GM10266 (cell line): ENCODE measurements at regions not wholly inside any gene's neighbourhood (a gene's known extent, or its start where the extent isn't known, plus 50 kb on each side); places are given as distances from the start of the nearest gene placed in this dataset.

Source experiments
- DNase-seq: peaks from one replicate; pipeline ENCODE4 v3.0.0; 2012; ENCODE audit errors: extremely low spot score
- CTCF ChIP-seq: IDR thresholded peaks from 2 replicates; pipeline ENCODE4 v1.5.1; 2012; ENCODE audit warnings: mild to moderate bottlenecking, low read depth; ENCODE audit not compliant: control insufficient read depth, insufficient read depth; ENCODE audit errors: missing control alignments

GRCh38 chrX:82161195-82161594, 959.3 kb downstream of the SH3BGRL start:
- no peak for DNase-seq
- TF ChIP-seq CTCF = no peak

- DNase-seq = no peak
- no peak for TF ChIP-seq CTCF
These were observed 961.8 kb downstream of the SH3BGRL start for GRCh38 chrX:82163701-82164100.

- DNase-seq = no peak
- no peak for TF ChIP-seq CTCF
These were observed 995.0 kb downstream of the SH3BGRL start for GRCh38 chrX:82196866-82197265.

- no peak for TF ChIP-seq CTCF
These were observed 1007.1 kb downstream of the SH3BGRL start for GRCh38 chrX:82208975-82209374.

GRCh38 chrX:82218361-82218760, 1016.5 kb downstream of the SH3BGRL start:
- TF ChIP-seq CTCF = peak; percentile 6
- DNase-seq = peak; percentile 1

More at GRCh38 chrX:82208975-82209374, 1007.1 kb downstream of the SH3BGRL start:
- DNase-seq = no peak

- no peak for TF ChIP-seq CTCF
- no peak for DNase-seq
These were observed 1017.2 kb downstream of the SH3BGRL start for GRCh38 chrX:82219129-82219528.

- no peak for TF ChIP-seq CTCF
These were observed 1023.1 kb downstream of the SH3BGRL start for GRCh38 chrX:82224961-82225360.

More at GRCh38 chrX:82224961-82225360, 1023.1 kb downstream of the SH3BGRL start:
- no peak for DNase-seq
